ENCODE measurements at regions not wholly inside any gene's neighbourhood (a gene's known extent, or its start where the extent isn't known, plus 50 kb on each side); places are given as distances from the start of the nearest gene placed in this dataset.

DNA sequence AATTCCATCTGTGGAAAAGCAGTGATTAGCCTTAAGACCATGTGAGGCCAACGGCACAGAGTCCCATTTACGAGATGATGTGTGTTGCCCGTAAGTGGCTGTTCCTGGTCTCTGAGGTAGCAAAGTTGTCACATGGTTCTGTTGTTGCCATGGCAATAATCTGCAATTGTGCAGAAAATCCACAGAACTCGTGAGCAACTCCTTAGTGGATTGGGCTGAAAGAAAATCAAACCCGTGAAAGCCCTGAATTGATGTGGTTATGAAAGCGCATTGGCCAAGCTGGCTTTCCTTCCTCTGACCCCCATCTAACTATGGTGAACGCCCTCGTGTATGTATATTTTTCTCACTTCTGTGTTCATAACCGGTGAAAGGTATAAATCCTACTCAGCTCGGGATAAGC, 614.7 kb downstream of the EBF1 start:
- Mint-ChIP-seq H3K9me3 (ENCODE audit: unreplicated experiment) (no peaks in the 10 kb centered on the region), H3K36me3 (ENCODE audit: unreplicated experiment) (no peaks in the 10 kb centered on the region), H3K4me1 (ENCODE audit: unreplicated experiment) (peaks cover 76% of the 10 kb centered on the region), H3K4me3 (ENCODE audit: unreplicated experiment) (no peak overlapping the region), H3K27me3 (ENCODE audit: unreplicated experiment) (no peaks in the 10 kb centered on the region), H3K27ac (ENCODE audit: unreplicated experiment) (peak overlapping the region; percentile 87)
- TF ChIP-seq, protein P1, sequence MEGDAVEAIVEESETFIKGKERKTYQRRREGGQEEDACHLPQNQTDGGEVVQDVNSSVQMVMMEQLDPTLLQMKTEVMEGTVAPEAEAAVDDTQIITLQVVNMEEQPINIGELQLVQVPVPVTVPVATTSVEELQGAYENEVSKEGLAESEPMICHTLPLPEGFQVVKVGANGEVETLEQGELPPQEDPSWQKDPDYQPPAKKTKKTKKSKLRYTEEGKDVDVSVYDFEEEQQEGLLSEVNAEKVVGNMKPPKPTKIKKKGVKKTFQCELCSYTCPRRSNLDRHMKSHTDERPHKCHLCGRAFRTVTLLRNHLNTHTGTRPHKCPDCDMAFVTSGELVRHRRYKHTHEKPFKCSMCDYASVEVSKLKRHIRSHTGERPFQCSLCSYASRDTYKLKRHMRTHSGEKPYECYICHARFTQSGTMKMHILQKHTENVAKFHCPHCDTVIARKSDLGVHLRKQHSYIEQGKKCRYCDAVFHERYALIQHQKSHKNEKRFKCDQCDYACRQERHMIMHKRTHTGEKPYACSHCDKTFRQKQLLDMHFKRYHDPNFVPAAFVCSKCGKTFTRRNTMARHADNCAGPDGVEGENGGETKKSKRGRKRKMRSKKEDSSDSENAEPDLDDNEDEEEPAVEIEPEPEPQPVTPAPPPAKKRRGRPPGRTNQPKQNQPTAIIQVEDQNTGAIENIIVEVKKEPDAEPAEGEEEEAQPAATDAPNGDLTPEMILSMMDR (IDR thresholded peaks at IDR 0.05), result no peak
- DNase-seq (ENCODE audit: extremely low spot score, unreplicated experiment), result no peak

DNA sequence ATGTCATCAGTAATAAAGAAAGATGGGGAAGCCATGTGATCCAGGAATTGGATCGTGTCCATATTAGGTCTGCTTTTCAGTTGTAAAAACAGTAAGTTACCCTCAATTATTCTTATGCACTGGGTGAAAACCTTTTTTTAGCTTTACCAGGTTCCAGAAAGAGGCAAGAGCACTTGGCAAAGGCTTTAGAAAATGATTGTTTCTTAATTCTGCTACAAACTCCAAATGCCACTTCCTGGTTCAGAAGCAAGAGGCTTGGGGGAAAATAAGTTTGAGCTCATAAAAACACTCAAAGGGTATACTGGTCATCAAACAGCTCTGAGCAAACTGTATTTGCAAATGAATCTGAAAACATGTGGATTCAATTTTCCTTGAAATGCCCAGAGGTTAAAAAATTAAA, 615.6 kb downstream of the EBF1 start:
- DNase-seq (ENCODE audit: extremely low spot score, unreplicated experiment), result no peak
- Mint-ChIP-seq H3K27me3 (ENCODE audit: unreplicated experiment) (peaks cover 2% of the 10 kb centered on the region), H3K4me3 (ENCODE audit: unreplicated experiment) (no peak overlapping the region), H3K4me1 (ENCODE audit: unreplicated experiment) (peaks cover 71% of the 10 kb centered on the region), H3K9me3 (ENCODE audit: unreplicated experiment) (no peaks in the 10 kb centered on the region), H3K27ac (ENCODE audit: unreplicated experiment) (peak overlapping the region; percentile 87), H3K36me3 (ENCODE audit: unreplicated experiment) (no peaks in the 10 kb centered on the region)
- TF ChIP-seq, protein P1 (IDR thresholded peaks at IDR 0.05), result no peak

DNA sequence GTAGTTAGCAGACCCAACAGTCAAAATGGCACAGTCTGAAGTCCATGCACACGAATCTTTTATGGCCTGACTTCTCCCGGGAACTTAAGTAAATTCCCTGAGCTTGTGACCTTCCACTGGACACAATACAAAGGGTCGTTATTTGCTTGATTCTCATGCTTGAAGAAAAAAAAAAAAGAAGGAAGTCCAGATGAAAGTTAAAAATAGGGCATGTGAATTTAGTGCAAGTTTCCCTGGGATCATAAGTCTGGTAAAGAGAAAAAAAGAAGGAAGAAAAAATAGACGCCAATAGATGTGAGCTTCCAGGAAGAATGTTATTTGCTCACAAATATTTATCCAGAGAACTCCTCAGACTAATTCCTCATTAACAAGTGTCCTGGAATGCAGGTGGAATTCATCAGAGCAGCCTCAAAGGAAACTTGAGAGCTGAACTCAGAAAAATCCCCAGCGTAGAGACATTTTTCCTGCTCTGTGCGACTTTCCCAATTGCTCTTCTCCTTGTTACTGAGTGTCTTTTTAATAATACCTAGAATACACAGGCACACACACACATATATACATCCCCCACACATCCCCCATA, 616.3 kb downstream of the EBF1 start:
- peaks cover 2% of the 10 kb centered on the region for H3K27me3 Mint-ChIP-seq (ENCODE audit: unreplicated experiment)
- no peaks in the 10 kb centered on the region for H3K36me3 Mint-ChIP-seq (ENCODE audit: unreplicated experiment)
- no peaks in the 10 kb centered on the region for H3K9me3 Mint-ChIP-seq (ENCODE audit: unreplicated experiment)
- no peak overlapping the region for H3K4me3 Mint-ChIP-seq (ENCODE audit: unreplicated experiment)
- TF ChIP-seq, protein P1 (IDR thresholded peaks at IDR 0.05), result no peak
- no peak for DNase-seq (ENCODE audit: extremely low spot score, unreplicated experiment)
- H3K27ac Mint-ChIP-seq (ENCODE audit: unreplicated experiment), result peak overlapping the region; percentile 87
- H3K4me1 Mint-ChIP-seq (ENCODE audit: unreplicated experiment), result peaks cover 72% of the 10 kb centered on the region

DNA sequence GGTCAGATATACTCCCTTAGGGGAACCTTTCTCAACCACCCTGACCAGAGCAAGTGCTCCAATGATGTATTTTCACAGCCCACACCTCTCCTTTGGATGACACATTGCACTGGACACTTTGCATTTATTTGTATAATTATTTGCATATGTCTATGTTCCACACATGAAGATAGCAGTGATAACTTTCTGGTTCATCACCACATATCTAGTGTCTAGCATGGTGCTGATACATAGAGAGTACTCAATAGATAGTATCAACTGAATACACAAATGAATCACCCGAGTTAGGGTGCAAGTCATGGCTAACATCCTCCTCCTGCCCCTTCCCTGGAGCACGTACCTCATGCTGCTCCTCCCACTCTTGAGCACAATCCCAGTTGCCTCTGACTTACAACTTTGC, 617.6 kb downstream of the EBF1 start:
- Mint-ChIP-seq H3K4me1 (ENCODE audit: unreplicated experiment) (peaks cover 59% of the 10 kb centered on the region), H3K4me3 (ENCODE audit: unreplicated experiment) (no peak overlapping the region), H3K36me3 (ENCODE audit: unreplicated experiment) (no peaks in the 10 kb centered on the region), H3K27ac (ENCODE audit: unreplicated experiment) (no peak overlapping the region), H3K9me3 (ENCODE audit: unreplicated experiment) (no peaks in the 10 kb centered on the region), H3K27me3 (ENCODE audit: unreplicated experiment) (peaks cover 7% of the 10 kb centered on the region)
- DNase-seq (ENCODE audit: extremely low spot score, unreplicated experiment), result no peak
- TF ChIP-seq, protein P1 (IDR thresholded peaks at IDR 0.05), result no peak

DNA sequence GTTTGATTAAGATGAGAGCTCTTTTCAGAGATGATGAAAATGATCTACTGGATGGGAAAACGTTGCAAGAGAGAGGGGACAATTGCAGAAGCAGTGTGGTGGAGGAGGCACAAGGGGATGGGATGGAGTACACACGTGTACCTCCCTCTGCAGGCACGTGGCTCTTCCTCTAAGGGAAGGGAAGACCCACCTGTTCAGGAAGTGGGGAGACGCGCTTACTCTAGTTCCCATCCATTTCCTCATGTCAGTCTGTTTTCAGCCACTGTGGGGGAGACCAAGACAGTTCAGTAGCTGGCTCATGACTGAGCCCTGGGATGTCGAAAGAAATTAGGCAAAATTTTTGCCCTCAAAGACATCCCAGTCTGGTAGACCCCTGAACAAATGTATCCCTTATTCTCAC, 619.2 kb upstream of the CLINT1 start:
- no peak overlapping the region for H3K4me3 Mint-ChIP-seq (ENCODE audit: unreplicated experiment)
- peaks cover 7% of the 10 kb centered on the region for H3K27me3 Mint-ChIP-seq (ENCODE audit: unreplicated experiment)
- H3K9me3 Mint-ChIP-seq (ENCODE audit: unreplicated experiment), result no peaks in the 10 kb centered on the region
- H3K4me1 Mint-ChIP-seq (ENCODE audit: unreplicated experiment), result peaks cover 21% of the 10 kb centered on the region
- TF ChIP-seq, protein P1 (IDR thresholded peaks at IDR 0.05), result no peak
- H3K27ac Mint-ChIP-seq (ENCODE audit: unreplicated experiment), result no peak overlapping the region
- DNase-seq (ENCODE audit: extremely low spot score, unreplicated experiment), result no peak
- no peaks in the 10 kb centered on the region for H3K36me3 Mint-ChIP-seq (ENCODE audit: unreplicated experiment)
